ENCODE measurements at regions not wholly inside any gene's neighbourhood (a gene's known extent, or its start where the extent isn't known, plus 50 kb on each side); places are given as distances from the start of the nearest gene placed in this dataset.

GRCh38 chr11:30683176-30683575 lies 97.0 kb upstream of the MPPED2 start:
- TF ChIP-seq CTCF (conservative IDR thresholded peaks at IDR 0.05; ENCODE audit: low read depth, low read length) (no peak), EZH2 (IDR thresholded peaks at IDR 0.05; ENCODE audit: low read length, unreplicated experiment) (no peak)

All from PC-3 (cell line).